Lower leg skin (tissue), 3 donors: ENCODE measurements at regions not wholly inside any gene's neighbourhood (a gene's known extent, or its start where the extent isn't known, plus 50 kb on each side); places are given as distances from the start of the nearest gene placed in this dataset.

ENCODE experiments used
- POLR2A ChIP-seq, 2 donors: fragments of 450-650 bp; IDR thresholded peaks; one replicate each; pipeline ENCODE4 v1.6.1; 2016 to 2017; ENCODE audit warnings: antibody characterized with exemption in 2 of 2, mild to moderate bottlenecking in 1 of 2, moderate library complexity in 1 of 2
- TF ChIP-seq, protein P1 (sequence below), 3 donors: fragments of 450-650 bp; IDR thresholded peaks; one replicate each; pipeline ENCODE4 v1.5.1; 2016; ENCODE audit warnings: antibody characterized with exemption in 3 of 3, mild to moderate bottlenecking in 3 of 3, moderate library complexity in 2 of 3

DNA sequence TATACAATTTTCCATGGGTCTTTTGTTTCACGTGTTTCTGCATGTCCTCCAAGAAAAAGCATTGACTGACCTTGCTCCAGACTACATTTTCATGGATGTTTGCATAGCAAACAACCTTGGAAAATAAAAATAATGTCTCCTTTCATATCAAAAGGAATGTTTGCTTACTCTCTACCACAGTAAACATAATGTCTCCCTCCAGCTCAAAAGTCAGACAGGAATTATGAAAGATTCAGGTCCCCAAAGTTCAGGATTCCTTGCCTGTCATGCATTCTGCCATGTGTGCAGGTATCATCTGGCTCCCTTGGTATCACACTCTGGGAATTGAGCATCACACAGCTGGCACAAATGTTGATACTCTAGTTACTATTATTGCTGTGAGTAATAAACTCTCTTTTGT is 103.1 kb upstream of the ZC3H15 start:
- TF ChIP-seq, protein P1, sequence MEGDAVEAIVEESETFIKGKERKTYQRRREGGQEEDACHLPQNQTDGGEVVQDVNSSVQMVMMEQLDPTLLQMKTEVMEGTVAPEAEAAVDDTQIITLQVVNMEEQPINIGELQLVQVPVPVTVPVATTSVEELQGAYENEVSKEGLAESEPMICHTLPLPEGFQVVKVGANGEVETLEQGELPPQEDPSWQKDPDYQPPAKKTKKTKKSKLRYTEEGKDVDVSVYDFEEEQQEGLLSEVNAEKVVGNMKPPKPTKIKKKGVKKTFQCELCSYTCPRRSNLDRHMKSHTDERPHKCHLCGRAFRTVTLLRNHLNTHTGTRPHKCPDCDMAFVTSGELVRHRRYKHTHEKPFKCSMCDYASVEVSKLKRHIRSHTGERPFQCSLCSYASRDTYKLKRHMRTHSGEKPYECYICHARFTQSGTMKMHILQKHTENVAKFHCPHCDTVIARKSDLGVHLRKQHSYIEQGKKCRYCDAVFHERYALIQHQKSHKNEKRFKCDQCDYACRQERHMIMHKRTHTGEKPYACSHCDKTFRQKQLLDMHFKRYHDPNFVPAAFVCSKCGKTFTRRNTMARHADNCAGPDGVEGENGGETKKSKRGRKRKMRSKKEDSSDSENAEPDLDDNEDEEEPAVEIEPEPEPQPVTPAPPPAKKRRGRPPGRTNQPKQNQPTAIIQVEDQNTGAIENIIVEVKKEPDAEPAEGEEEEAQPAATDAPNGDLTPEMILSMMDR (IDR thresholded peaks at IDR 0.05), result no peak
- no peak for TF ChIP-seq POLR2A (IDR thresholded peaks at IDR 0.05)
